HFF-Myc (cell line): ENCODE measurements at regions not wholly inside any gene's neighbourhood (a gene's known extent, or its start where the extent isn't known, plus 50 kb on each side); places are given as distances from the start of the nearest gene placed in this dataset.

Experiments
- DNase-seq: peaks from one replicate; pipeline ENCODE4 v3.0.0-alpha.2; 2011; ENCODE audit warnings: low read depth; ENCODE audit errors: extremely low read depth
- H3K4me3 ChIP-seq: replicated peaks from 2 replicates; pipeline ENCODE4 v1.5.1; 2011; ENCODE audit warnings: low read depth, mild to moderate bottlenecking, control low read depth, low read length
- CTCF ChIP-seq: IDR thresholded peaks from 2 replicates; pipeline ENCODE4 v1.5.1; 2012; ENCODE audit warnings: mild to moderate bottlenecking, low read depth, low read length, control low read depth; ENCODE audit errors: missing control alignments

- DNase-seq = no peak
- TF ChIP-seq CTCF = no peak
- no peak overlapping the region for H3K4me3 ChIP-seq
Measured at GRCh38 chrX:140297273-140297672, 207.6 kb downstream of the SOX3 start.

GRCh38 chrX:140292961-140293360 is 211.9 kb downstream of the SOX3 start:
- TF ChIP-seq CTCF = no peak
- no peak for DNase-seq
- no peak overlapping the region for H3K4me3 ChIP-seq

DNA sequence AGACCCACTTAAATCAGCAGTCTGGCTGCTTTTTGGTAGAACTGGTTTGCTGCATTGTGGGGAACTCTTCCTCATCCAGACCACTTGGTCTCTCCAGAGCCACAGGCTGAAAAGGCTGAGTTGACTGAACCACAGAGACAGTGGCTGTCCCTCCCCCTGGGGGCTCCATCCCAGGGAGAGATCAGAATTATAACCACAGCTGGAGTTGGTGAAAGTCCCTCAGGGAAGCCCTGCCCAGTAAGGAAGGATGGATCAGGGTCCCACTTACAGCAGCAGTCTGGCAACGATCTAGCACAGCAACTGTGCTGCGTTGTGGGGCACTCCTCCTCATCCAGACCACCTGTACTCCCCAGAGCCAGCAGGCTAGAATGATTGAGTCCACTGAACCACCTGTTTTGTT is 212.7 kb downstream of the SOX3 start:
- DNase-seq = no peak
- H3K4me3 ChIP-seq = no peak overlapping the region
- no peak for TF ChIP-seq CTCF

GRCh38 chrX:140274811-140275525 is 229.9 kb downstream of the SOX3 start:
- TF ChIP-seq CTCF = no peak
- no peak for DNase-seq
- no peak overlapping the region for H3K4me3 ChIP-seq

DNA sequence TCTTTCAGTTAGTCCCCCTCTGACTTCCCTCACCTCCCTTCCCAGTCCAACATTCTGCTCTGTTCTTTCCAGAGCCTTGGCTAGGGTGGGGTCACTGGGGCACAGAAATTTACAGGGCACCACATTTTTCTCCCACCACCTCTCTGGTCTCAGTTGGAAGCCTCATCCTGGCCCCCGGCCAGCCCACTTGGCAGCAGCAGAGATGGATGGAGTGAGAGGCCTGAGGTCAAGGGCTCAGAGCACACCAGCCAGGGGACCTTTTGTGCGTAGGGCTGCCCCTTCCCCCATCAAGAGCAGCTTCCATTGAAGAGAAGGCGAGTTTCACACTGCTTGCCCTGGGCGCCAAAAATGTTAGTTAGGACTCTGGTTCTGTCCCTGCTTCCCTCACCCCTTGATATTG is 230.9 kb downstream of the SOX3 start:
- no peak for TF ChIP-seq CTCF
- no peak overlapping the region for H3K4me3 ChIP-seq
- DNase-seq = no peak

DNA sequence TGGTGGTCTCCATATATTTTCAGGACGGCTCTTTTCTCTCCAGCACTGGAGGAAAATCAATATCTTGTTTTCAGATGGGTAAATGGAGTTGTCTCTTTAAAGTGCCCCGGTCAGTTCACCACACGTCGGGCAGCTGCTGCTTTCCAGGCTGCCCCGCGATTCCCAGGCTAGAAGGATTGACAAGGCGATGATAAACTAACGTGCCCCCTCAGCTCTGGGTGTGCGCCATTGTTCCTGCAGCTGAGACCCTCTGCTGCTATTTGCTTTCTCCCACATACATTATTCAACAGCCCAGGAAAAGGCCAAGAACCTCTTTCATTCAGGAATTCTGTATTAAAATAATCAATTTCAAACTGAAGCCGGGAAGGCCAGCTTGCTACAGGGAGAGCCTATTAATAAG is 254.5 kb downstream of the SOX3 start:
- no peak overlapping the region for H3K4me3 ChIP-seq
- DNase-seq = no peak
- no peak for TF ChIP-seq CTCF

DNA sequence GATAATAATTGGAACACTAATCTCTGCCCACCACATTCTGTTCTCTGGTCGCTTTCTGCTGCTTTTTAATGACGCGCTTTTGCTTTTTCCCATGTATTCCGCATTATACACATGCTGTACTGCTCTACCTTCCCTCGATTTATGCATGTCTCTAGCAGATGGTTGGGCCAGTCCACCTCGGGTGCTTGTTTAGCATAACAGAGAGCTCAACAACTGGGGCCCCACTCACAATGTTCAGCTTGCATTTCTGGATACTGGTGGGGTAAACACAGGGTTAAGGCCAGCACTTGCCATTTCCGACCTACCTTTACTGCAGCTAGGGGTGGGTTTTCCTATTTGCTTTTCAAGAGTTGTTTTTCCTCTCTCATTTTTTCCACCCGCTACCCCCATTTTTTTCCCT is 255.8 kb downstream of the SOX3 start:
- no peak for DNase-seq
- H3K4me3 ChIP-seq = no peak overlapping the region
- no peak for TF ChIP-seq CTCF
